Gastroesophageal sphincter (tissue), 4 donors: ENCODE measurements at regions not wholly inside any gene's neighbourhood (a gene's known extent, or its start where the extent isn't known, plus 50 kb on each side); places are given as distances from the start of the nearest gene placed in this dataset.

Experiments used
- ATAC-seq: fragments of 150-250 bp; one replicate; pipeline ENCODE4 v1.9.1; 2016; ENCODE audit warnings: mild to moderate bottlenecking, moderate library complexity
- H3K27ac ChIP-seq, 4 donors: fragments of 200-600 bp; sonication (generic) in 3 of 4; 1 replicate in 3 of 4; 2 replicates in 1 of 4; pipeline ENCODE4 v1.5.1; 2016 to 2019
- H3K27me3 ChIP-seq: fragments of 200-600 bp; sonication (generic); one replicate; pipeline ENCODE4 v1.5.1; 2019
- H3K36me3 ChIP-seq, 2 donors: fragments of 200-600 bp; sonication (generic); one replicate each; pipeline ENCODE4 v1.5.1; 2019; ENCODE audit warnings: control low read depth in 1 of 2
- H3K4me1 ChIP-seq, 3 donors: fragments of 200-600 bp; sonication (generic); 1 replicate in 2 of 3; 2 replicates in 1 of 3; pipeline ENCODE4 v1.5.1; 2016 to 2019; ENCODE audit warnings: control low read depth in 2 of 3
- H3K4me3 ChIP-seq, 2 donors: fragments of 200-600 bp; sonication (generic); one replicate each; pipeline ENCODE4 v1.5.1; 2019; ENCODE audit warnings: mild to moderate bottlenecking in 1 of 2, moderate library complexity in 1 of 2
- H3K9me3 ChIP-seq, 3 donors: fragments of 200-600 bp; sonication (generic); one replicate each; pipeline ENCODE4 v1.5.1; 2017 to 2019; ENCODE audit warnings: control low read depth in 2 of 3
- POLR2A ChIP-seq, 2 donors: fragments of 450-650 bp; IDR thresholded peaks; one replicate each; pipeline ENCODE4 v1.6.1; 2017; ENCODE audit warnings: antibody characterized with exemption in 2 of 2, mild to moderate bottlenecking in 2 of 2, moderate library complexity in 1 of 2
- WGBS, 2 donors: methylation state at CpG; one replicate each; pipeline ENCODE4 v1.1.5; 2018; ENCODE audit warnings: low coverage in 1 of 2; 5-methylcytosine and 5-hydroxymethylcytosine counted together
- small RNA-seq, 4 donors: library from RNA; depleted of rRNA; stranded (forward); fragments of <200 nt; gene quantifications; one replicate each; pipeline ENCODE3, GENCODE V24; 2016

- Histone ChIP-seq H3K27me3 (no peaks in the 10 kb centered on the region), H3K27ac (no peak overlapping the region), H3K4me1 (no peaks in the 10 kb centered on the region), H3K9me3 (peaks cover 0 to 19% (median 0%) of the 10 kb centered on the region in 3 donors), H3K36me3 (no peaks in the 10 kb centered on the region), H3K4me3 (no peak overlapping the region)
- no peak for TF ChIP-seq POLR2A (IDR thresholded peaks at IDR 0.05)
- 60% methylated on average over 1 of the region's 1 CpG; no CpG with 5 or more reads in 1 of the 2 donors for WGBS, 2 donors
- no peak for ATAC-seq
Measured at GRCh38 chr2:121165038-121165542, 119.9 kb downstream of the TFCP2L1 start.

Small RNA genes lying in the stretch of these regions (small RNA-seq; reads per million reads assigned to genes)
- 0 reads per million in 4 donors for gene RF00019
